CD8-positive, alpha-beta memory T cell (primary cell): ENCODE measurements at regions not wholly inside any gene's neighbourhood (a gene's known extent, or its start where the extent isn't known, plus 50 kb on each side); places are given as distances from the start of the nearest gene placed in this dataset.

ENCODE experiments used
- CTCF ChIA-PET: fragments of 350-600 bp; sonication (Branson Sonifier 250); formaldehyde crosslinking; loops from one replicate; lab custom pipeline; 2021; ENCODE audit warnings: antibody characterized with exemption; lab: Charles Lee
- POLR2A ChIA-PET: fragments of 350-600 bp; sonication (Branson Sonifier 250); formaldehyde crosslinking; loops from one replicate; lab custom pipeline; 2021; ENCODE audit warnings: antibody characterized with exemption; lab: Charles Lee
- DNase-seq, 5 donors: peaks; one replicate each; pipeline versions ENCODE4 v3.0.0 to v3.0.0-alpha.2; 2020 to 2022; ENCODE audit warnings: mixed read lengths in 1 of 5
- H3K27ac ChIP-seq: one replicate; pipeline ENCODE4 v1.7.0; 2013; ENCODE audit warnings: low read depth, mild to moderate bottlenecking, low read length, moderate library complexity
- H3K27me3 ChIP-seq: 2 replicates; pipeline ENCODE4 v1.7.0; 2013; ENCODE audit warnings: low read length, mild to moderate bottlenecking; ENCODE audit not compliant: insufficient read depth, poor library complexity, severe bottlenecking
- H3K36me3 ChIP-seq: 2 replicates; pipeline ENCODE4 v1.7.0; 2013; ENCODE audit warnings: mild to moderate bottlenecking, low read length, moderate library complexity; ENCODE audit not compliant: insufficient read depth
- H3K4me1 ChIP-seq: 2 replicates; pipeline ENCODE4 v1.7.0; 2013; ENCODE audit warnings: mild to moderate bottlenecking, low read length, moderate library complexity; ENCODE audit not compliant: insufficient read depth
- H3K4me3 ChIP-seq: 2 replicates; pipeline ENCODE4 v1.7.0; 2013; ENCODE audit warnings: mild to moderate bottlenecking, low read length
- H3K9me3 ChIP-seq: 2 replicates; pipeline ENCODE4 v1.7.0; 2013; ENCODE audit warnings: mild to moderate bottlenecking, low read length
- H3K27ac Mint-ChIP-seq, 8 donors: one replicate each; pipeline ENCODE4 v1.8.0; 2020 to 2021; ENCODE audit warnings: mixed read lengths in 8 of 8, mild to moderate bottlenecking in 6 of 8, inconsistent platforms in 3 of 8, moderate library complexity in 3 of 8
- H3K27me3 Mint-ChIP-seq, 2 donors: one replicate each; pipeline ENCODE4 v1.8.0; 2020 to 2021; ENCODE audit warnings: mixed read lengths in 2 of 2, mild to moderate bottlenecking in 1 of 2, moderate library complexity in 1 of 2
- H3K36me3 Mint-ChIP-seq, 3 donors: one replicate each; pipeline ENCODE4 v1.8.0; 2020 to 2021; ENCODE audit warnings: mixed read lengths in 3 of 3, inconsistent platforms in 1 of 3, mild to moderate bottlenecking in 1 of 3
- H3K4me1 Mint-ChIP-seq, 3 donors: one replicate each; pipeline ENCODE4 v1.8.0; 2020 to 2021; ENCODE audit warnings: mixed read lengths in 3 of 3, inconsistent platforms in 1 of 3, mild to moderate bottlenecking in 1 of 3
- H3K4me3 Mint-ChIP-seq, 7 donors: one replicate each; pipeline ENCODE4 v1.8.0; 2020 to 2021; ENCODE audit warnings: mixed read lengths in 7 of 7, mild to moderate bottlenecking in 6 of 7, moderate library complexity in 4 of 7, inconsistent platforms in 2 of 7
- H3K9me3 Mint-ChIP-seq, 5 donors: one replicate each; pipeline ENCODE4 v1.8.0; 2020 to 2022; ENCODE audit warnings: mixed read lengths in 5 of 5, mild to moderate bottlenecking in 3 of 5, moderate library complexity in 2 of 5, inconsistent platforms in 1 of 5

DNA sequence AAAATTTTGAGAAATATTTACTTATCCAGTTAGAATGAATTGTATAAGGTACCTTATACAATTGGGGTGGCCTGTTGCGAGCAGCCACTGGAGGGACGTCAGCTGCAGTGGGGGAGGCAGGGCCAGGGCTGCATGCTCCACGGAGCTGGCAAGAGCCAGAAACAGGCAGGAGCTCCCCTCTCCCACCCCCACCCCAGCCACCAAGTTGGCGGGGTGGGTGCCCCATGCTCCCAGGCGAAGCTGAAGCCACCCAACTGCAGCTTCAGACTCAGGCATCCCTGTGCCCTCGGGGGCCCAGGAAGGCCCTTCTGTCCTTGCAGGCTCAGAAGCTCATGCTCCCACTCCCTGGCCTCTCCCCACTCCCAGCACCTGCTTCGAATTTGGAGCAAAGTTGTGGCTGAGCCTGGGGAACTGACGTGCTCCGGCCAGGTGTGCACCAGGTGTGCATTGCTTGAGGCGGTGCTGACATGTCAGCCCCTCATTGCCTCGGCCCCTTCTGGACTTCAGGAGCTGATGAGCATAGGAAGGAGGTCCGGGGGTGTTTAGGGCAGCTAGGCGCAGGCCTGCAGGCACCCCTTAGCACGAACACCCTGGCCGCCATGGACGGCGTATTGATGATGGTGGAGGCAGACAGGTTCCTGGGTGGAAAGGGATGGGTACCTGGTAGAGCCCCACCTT, 743.8 kb upstream of the GBE1 start:
- Mint-ChIP-seq H3K27ac (no peak overlapping the region), H3K9me3 (peaks cover 0 to 14% (median 5%) of the 10 kb centered on the region in 5 donors)
- CTCF ChIA-PET = no interaction called here

DNA sequence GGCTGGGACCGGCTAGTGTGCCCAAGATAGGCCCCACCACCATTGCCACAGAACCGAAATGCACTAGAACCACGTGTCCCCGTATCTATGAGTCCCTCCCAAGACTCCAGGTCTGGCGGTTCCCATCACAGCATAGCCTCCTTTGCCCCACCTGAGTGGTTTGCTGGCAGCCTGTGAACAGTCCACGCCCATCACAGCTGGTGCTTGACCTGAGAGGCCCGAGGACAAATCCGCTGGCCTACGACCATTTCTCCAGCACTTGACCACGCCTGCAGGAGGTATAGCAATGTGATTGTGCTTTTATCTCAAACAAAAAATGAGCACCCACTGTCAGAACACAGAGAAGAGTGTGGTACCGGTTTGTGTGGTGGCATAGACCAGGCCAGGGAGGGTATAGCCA, 736.7 kb upstream of the GBE1 start:
- H3K4me1 ChIP-seq = no peaks in the 10 kb centered on the region
- H3K9me3 ChIP-seq = no peaks in the 10 kb centered on the region
- H3K27ac ChIP-seq = no peak overlapping the region
- no peaks in the 10 kb centered on the region for H3K27me3 ChIP-seq
- Mint-ChIP-seq H3K4me3 (no peak overlapping the region), H3K36me3 (peaks cover 0 to 1% (median 0%) of the 10 kb centered on the region in 3 donors), H3K27me3 (no peaks in the 10 kb centered on the region), H3K4me1 (no peaks in the 10 kb centered on the region), H3K9me3 (peaks cover 2 to 11% (median 8%) of the 10 kb centered on the region in 5 donors), H3K27ac (no peak overlapping the region)
- no peak for DNase-seq
- H3K36me3 ChIP-seq = no peaks in the 10 kb centered on the region
- CTCF ChIA-PET = no interaction called here
- H3K4me3 ChIP-seq = no peak overlapping the region
- POLR2A ChIA-PET = no interaction called here

More for the DNA sequence above, 743.8 kb upstream of the GBE1 start:
- H3K4me3 Mint-ChIP-seq = no peak overlapping the region
- H3K36me3 Mint-ChIP-seq = peaks cover 0 to 1% (median 0%) of the 10 kb centered on the region in 3 donors
- no peaks in the 10 kb centered on the region for H3K4me1 Mint-ChIP-seq
- H3K4me1 ChIP-seq = no peaks in the 10 kb centered on the region
- POLR2A ChIA-PET = no interaction called here
- no peak overlapping the region for H3K4me3 ChIP-seq
- no peak for DNase-seq
- no peaks in the 10 kb centered on the region for H3K27me3 ChIP-seq
- no peaks in the 10 kb centered on the region for H3K27me3 Mint-ChIP-seq
- H3K9me3 ChIP-seq = no peaks in the 10 kb centered on the region
- H3K36me3 ChIP-seq = no peaks in the 10 kb centered on the region
- H3K27ac ChIP-seq = no peak overlapping the region

DNA sequence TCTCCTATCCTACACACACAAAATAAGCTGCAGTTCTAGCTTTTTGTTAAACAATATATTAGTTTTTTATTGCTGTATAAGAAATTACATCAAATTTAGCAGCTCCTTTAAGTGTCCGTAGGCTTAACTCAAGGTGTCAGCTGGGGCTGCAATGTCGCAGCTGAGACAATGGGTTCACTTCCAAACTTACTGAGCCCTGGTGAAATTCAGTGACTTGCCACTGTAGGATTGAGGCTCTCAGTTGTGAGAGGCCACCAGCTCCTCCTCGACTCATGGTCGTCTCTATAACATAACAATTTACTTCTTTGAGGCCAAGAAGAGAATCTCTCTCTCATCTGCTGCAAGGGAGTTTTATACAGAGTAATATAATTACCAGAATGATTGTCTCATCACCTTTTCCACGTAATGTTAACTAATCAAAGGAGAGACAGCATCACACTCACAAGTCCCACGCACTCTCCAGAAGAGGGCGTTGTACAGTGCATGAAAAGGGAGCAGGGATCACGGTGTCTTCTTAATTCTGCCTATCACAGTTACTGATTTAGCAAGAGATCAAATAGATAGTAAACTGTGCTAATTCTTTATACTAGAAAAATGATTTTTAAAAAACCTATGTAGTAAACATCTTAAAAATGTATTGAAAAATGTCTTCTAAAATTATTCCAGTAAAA, 735.6 kb upstream of the GBE1 start:
- Histone ChIP-seq H3K27ac (no peak overlapping the region), H3K4me3 (no peak overlapping the region), H3K4me1 (no peaks in the 10 kb centered on the region), H3K36me3 (no peaks in the 10 kb centered on the region), H3K27me3 (no peaks in the 10 kb centered on the region), H3K9me3 (no peaks in the 10 kb centered on the region)
- no peak overlapping the region for H3K4me3 Mint-ChIP-seq
- POLR2A ChIA-PET = no interaction called here
- H3K4me1 Mint-ChIP-seq = no peaks in the 10 kb centered on the region
- H3K36me3 Mint-ChIP-seq = no peaks in the 10 kb centered on the region
- CTCF ChIA-PET = no interaction called here
- H3K27me3 Mint-ChIP-seq = no peaks in the 10 kb centered on the region
- peaks cover 2 to 13% (median 5%) of the 10 kb centered on the region in 5 donors for H3K9me3 Mint-ChIP-seq
- DNase-seq = no peak
- no peak overlapping the region for H3K27ac Mint-ChIP-seq

DNA sequence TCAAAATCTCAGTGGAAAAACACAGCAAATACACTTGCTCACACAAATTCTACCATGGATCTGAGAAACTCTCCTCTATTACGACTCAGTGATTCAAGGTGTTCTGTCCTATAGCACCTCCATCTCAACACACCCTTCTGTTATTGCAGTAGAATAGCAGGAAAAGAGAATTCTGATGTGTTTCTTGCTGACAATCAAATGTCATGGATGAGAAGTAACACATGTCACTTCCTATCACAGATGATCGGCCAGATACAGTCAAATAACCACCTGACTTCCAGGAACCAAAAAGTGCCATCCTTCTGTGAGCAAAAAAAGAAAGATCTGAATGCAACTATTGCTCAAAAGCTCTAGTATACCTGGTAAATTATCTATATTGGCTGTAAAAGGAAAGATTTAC, 734.2 kb upstream of the GBE1 start:
- Mint-ChIP-seq H3K4me3 (no peak overlapping the region), H3K27ac (no peak overlapping the region), H3K27me3 (no peaks in the 10 kb centered on the region), H3K36me3 (no peaks in the 10 kb centered on the region), H3K9me3 (peaks cover 4 to 17% (median 6%) of the 10 kb centered on the region in 5 donors), H3K4me1 (no peaks in the 10 kb centered on the region)
- POLR2A ChIA-PET = no interaction called here
- no peak for DNase-seq
- Histone ChIP-seq H3K36me3 (no peaks in the 10 kb centered on the region), H3K4me3 (no peak overlapping the region), H3K27ac (no peak overlapping the region), H3K9me3 (no peaks in the 10 kb centered on the region), H3K27me3 (no peaks in the 10 kb centered on the region), H3K4me1 (no peaks in the 10 kb centered on the region)
- CTCF ChIA-PET = no interaction called here

DNA sequence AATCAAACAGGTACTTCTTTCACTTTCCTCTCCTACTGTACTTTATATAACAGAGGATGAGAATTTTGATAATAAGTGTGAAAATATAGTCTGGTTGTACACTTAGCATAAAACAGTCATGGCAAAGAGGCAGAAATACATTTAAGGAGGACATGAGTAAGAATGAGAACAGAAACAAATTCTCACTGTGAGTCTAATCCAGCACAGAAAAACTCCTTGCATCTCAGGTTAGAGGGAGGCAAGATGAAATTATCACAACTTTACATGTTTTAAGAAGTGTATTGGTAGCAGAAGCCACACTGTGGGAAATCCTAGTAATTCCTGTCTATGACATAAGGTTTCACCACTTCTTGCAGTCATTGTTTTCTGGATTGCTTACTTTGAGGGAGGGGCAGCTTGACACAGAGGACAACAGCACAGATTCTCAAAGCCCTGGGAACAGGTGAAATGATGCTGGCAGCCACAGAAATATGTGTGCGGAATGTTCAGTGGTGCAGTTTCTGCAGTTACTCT, 733.6 kb upstream of the GBE1 start:
- Histone ChIP-seq H3K4me3 (no peak overlapping the region), H3K27me3 (no peaks in the 10 kb centered on the region), H3K27ac (no peak overlapping the region), H3K36me3 (no peaks in the 10 kb centered on the region), H3K9me3 (no peaks in the 10 kb centered on the region), H3K4me1 (no peaks in the 10 kb centered on the region)
- H3K27ac Mint-ChIP-seq = no peak overlapping the region
- peaks cover 4 to 17% (median 6%) of the 10 kb centered on the region in 5 donors for H3K9me3 Mint-ChIP-seq
- H3K27me3 Mint-ChIP-seq = no peaks in the 10 kb centered on the region
- DNase-seq = no peak
- no peaks in the 10 kb centered on the region for H3K4me1 Mint-ChIP-seq
- H3K4me3 Mint-ChIP-seq = no peak overlapping the region
- POLR2A ChIA-PET = no interaction called here
- CTCF ChIA-PET = no interaction called here
- H3K36me3 Mint-ChIP-seq = no peaks in the 10 kb centered on the region

DNA sequence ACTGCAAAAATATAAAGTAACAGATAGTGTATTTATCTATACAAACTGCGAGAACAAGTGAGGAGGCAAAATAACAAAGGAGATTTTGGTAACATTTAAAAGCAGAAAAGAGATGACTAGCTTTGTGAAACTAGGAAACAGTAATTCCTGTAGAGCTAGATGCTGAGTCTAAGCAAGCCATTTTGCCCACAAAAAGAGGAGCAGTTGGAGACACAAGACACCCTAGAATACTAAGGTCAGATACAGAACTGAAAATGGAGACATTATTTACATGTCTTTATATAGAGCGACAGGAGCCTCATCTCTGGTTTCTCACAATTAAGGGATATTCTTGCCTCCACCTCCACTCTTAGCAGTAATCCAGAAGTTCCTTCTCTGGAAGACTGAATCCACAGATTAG, 732.4 kb upstream of the GBE1 start:
- Histone ChIP-seq H3K36me3 (no peaks in the 10 kb centered on the region), H3K9me3 (no peaks in the 10 kb centered on the region), H3K27ac (no peak overlapping the region), H3K4me3 (no peak overlapping the region), H3K4me1 (no peaks in the 10 kb centered on the region), H3K27me3 (no peaks in the 10 kb centered on the region)
- CTCF ChIA-PET = no interaction called here
- no peaks in the 10 kb centered on the region for H3K4me1 Mint-ChIP-seq
- H3K4me3 Mint-ChIP-seq = no peak overlapping the region
- no peak overlapping the region for H3K27ac Mint-ChIP-seq
- POLR2A ChIA-PET = no interaction called here
- peaks cover 1 to 17% (median 6%) of the 10 kb centered on the region in 5 donors for H3K9me3 Mint-ChIP-seq
- H3K36me3 Mint-ChIP-seq = no peaks in the 10 kb centered on the region
- H3K27me3 Mint-ChIP-seq = no peaks in the 10 kb centered on the region
- DNase-seq = no peak

DNA sequence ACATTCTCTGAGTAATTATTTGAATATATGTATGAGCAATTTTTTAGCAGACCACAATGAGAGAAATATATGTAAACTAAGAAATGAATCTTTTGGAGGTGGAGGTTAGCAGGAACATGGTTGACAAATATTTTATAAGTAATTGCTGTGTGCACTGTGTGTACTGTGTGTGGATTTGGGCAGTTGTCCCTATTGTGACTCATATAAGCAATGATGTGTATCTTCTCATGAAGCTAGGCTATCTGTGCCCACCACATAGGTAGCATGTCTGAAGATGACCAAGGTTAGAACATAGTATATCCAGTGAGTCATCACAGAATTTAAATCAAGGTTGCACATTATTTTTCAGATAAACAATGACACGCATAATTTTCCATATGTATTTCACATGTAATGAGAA, 713.9 kb upstream of the GBE1 start:
- Mint-ChIP-seq H3K27ac (no peak overlapping the region), H3K36me3 (no peaks in the 10 kb centered on the region), H3K4me3 (no peak overlapping the region), H3K4me1 (no peaks in the 10 kb centered on the region), H3K27me3 (no peaks in the 10 kb centered on the region), H3K9me3 (peaks cover 0 to 6% (median 2%) of the 10 kb centered on the region in 5 donors)
- no peaks in the 10 kb centered on the region for H3K9me3 ChIP-seq
- CTCF ChIA-PET = no interaction called here
- POLR2A ChIA-PET = no interaction called here
- H3K27me3 ChIP-seq = no peaks in the 10 kb centered on the region
- H3K27ac ChIP-seq = no peak overlapping the region
- H3K4me3 ChIP-seq = no peak overlapping the region
- H3K4me1 ChIP-seq = no peaks in the 10 kb centered on the region
- H3K36me3 ChIP-seq = no peaks in the 10 kb centered on the region
- no peak for DNase-seq

DNA sequence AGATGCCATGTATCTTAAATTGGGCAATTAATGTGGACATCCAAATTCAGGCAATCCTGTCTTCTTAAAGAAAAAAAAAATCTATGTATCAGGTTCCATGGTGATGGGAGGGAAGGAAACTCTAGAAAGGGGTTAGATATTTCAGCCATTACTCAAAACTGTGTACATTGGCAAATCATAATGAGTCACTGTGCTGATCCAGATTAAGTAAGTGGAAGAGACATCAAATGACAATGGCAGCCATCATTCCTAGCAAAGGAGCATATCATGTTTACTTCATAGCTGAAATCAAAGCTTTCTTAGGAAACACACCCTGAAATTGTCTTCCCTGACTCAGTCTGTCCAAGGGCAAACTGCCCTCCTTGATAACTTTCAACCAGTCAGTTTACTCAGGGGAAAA, 713.3 kb upstream of the GBE1 start:
- peaks cover 0 to 6% (median 2%) of the 10 kb centered on the region in 5 donors for H3K9me3 Mint-ChIP-seq
- no peaks in the 10 kb centered on the region for H3K27me3 Mint-ChIP-seq
- H3K4me3 Mint-ChIP-seq = no peak overlapping the region
- Histone ChIP-seq H3K27me3 (no peaks in the 10 kb centered on the region), H3K4me1 (no peaks in the 10 kb centered on the region), H3K9me3 (no peaks in the 10 kb centered on the region), H3K27ac (no peak overlapping the region), H3K4me3 (no peak overlapping the region), H3K36me3 (no peaks in the 10 kb centered on the region)
- POLR2A ChIA-PET = no interaction called here
- no peaks in the 10 kb centered on the region for H3K4me1 Mint-ChIP-seq
- no peaks in the 10 kb centered on the region for H3K36me3 Mint-ChIP-seq
- no peak overlapping the region for H3K27ac Mint-ChIP-seq
- CTCF ChIA-PET = no interaction called here
- DNase-seq = no peak
